ENCODE measurements at regions not wholly inside any gene's neighbourhood (a gene's known extent, or its start where the extent isn't known, plus 50 kb on each side); places are given as distances from the start of the nearest gene placed in this dataset.

DNA sequence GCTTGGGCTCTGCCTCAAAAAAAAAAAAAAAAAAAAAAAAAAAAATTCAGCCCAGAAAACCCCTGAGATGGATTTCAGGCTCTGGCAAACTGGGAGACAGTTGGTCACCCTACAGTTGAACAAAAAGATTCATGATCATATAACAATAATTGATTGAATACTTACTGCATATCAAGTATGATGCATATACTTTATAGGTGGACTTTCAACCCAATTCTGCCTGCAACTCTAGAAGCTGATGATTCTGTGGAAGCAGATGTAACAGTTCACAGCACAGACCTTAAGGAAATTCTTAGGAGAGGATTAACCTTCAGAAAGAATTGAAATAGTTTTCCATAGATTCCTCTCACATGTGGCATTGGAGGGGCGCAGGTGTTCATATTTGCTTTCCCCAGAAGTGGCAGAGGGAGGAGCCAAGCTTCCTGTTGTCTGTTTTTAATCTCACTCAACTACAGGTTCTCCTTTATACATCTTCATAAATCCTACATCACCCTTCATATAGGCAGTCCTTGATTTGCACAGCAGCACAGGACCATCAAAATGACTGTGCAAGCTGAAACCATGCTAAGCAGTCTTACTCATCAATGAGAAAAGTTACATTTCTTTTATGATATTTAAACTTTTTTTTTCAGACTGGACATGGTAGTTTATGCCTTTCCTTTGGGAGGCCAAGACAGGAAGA lies 149.4 kb upstream of the KLF3 start:
- ChIA-PET CTCF (ENCODE audit: partially characterized antibody) (no interaction called here), POLR2A (ENCODE audit: partially characterized antibody) (no interaction called here)
- H4K5ac ChIP-seq (ENCODE audit: insufficient read length, low read depth, low read length) = no peak overlapping the region
- FAIRE-seq = no peak
- no peak overlapping the region for H3K14ac ChIP-seq (ENCODE audit: insufficient read length)
- no peaks in the 10 kb centered on the region for H3K9me3 ChIP-seq (ENCODE audit: insufficient read depth in 2 of 2, low read depth in 1 of 2, low read length in 1 of 2)
- no peaks in the 10 kb centered on the region for H3K36me3 ChIP-seq (ENCODE audit: control insufficient read depth in 2 of 4, insufficient read depth in 4 of 4, low read length in 3 of 4)
- 100% methylated on average over 1 of the region's 1 CpG; no CpG with 5 or more reads in 1 of the 2 experiments for WGBS, 2 experiments (ENCODE audit: extremely low coverage in 1 of 2, insufficient coverage in 1 of 2, insufficient read length in 1 of 2, insufficient replicate concordance in 2 of 2, low coverage in 1 of 2, low lambda C conversion rate in 2 of 2, missing lambda C conversion rate in 1 of 2)
- H3K4me3 ChIP-seq (ENCODE audit: extremely low read depth in 1 of 4, insufficient read depth in 2 of 4, low read depth in 3 of 4, low read length in 4 of 4) = no peak overlapping the region
- H2BK5ac ChIP-seq (ENCODE audit: low read depth, low read length) = no peak overlapping the region
- DNase-seq (ENCODE audit: low read depth in 1 of 2, low spot score in 2 of 2) = no peak
- no peak overlapping the region for H2AK5ac ChIP-seq (ENCODE audit: low read depth, low read length)
- peak overlapping the region; percentile 93 for H2BK120ac ChIP-seq (replicated peaks; ENCODE audit: low read depth, low read length)
- peak overlapping the region; percentile 61; the same call in 1 of the 2 replicates for H2BK15ac ChIP-seq (ENCODE audit: low read length)
- H3K4me2 ChIP-seq (ENCODE audit: insufficient read depth in 1 of 2, low read depth in 2 of 2, low read length in 2 of 2) = no peak overlapping the region
- no peak overlapping the region for H4K91ac ChIP-seq (replicated peaks; ENCODE audit: insufficient read length, low read length)
- H3K79me1 ChIP-seq (ENCODE audit: low read depth, low read length) = no peaks in the 10 kb centered on the region
- H3K4me1 ChIP-seq (replicated peaks in 1 of 4; ENCODE audit: control insufficient read depth in 3 of 4, insufficient read depth in 4 of 4, low read length in 3 of 4) = peaks cover 2 to 8% (median 8%) of the 10 kb centered on the region in 4 experiments; a peak in 4 of 7 replicates
- H3K27ac ChIP-seq (ENCODE audit: low read depth, low read length) = no peak overlapping the region
- no peak overlapping the region for H2BK12ac ChIP-seq (ENCODE audit: low read depth, low read length)
- no peaks in the 10 kb centered on the region for H3K23me2 ChIP-seq (ENCODE audit: low read depth, low read length)
- no peak for TF ChIP-seq EZH2 (IDR thresholded peaks at IDR 0.05; ENCODE audit: low read depth, low read length, severe bottlenecking)
- TF ChIP-seq POLR2AphosphoS5 (IDR thresholded peaks at IDR 0.05; ENCODE audit: low read depth, low read length) = no peak
- TF ChIP-seq JUN (IDR thresholded peaks at IDR 0.05; ENCODE audit: low read depth, low read length) = no peak
- no peak for TF ChIP-seq RAD21 (IDR thresholded peaks at IDR 0.05 in 1 of 2, conservative IDR thresholded peaks at IDR 0.05 in 1 of 2; ENCODE audit: low read depth in 2 of 2, low read length in 2 of 2)
- TF ChIP-seq TAF1 (IDR thresholded peaks at IDR 0.05; ENCODE audit: low read depth, low read length) = no peak
- no peak for TF ChIP-seq CREB1 (IDR thresholded peaks at IDR 0.05)
- no peak for TF ChIP-seq SIRT6 (IDR thresholded peaks at IDR 0.05; ENCODE audit: low read length)
- TF ChIP-seq SP2 (IDR thresholded peaks at IDR 0.05; ENCODE audit: low read length) = no peak
- no peak for TF ChIP-seq MAFK (IDR thresholded peaks at IDR 0.05; ENCODE audit: low read depth, low read length)
- no peak for TF ChIP-seq RBBP5 (IDR thresholded peaks at IDR 0.05; ENCODE audit: borderline replicate concordance, low read depth, low read length)
- TF ChIP-seq NRF1 (IDR thresholded peaks at IDR 0.05; ENCODE audit: low read depth, low read length) = no peak
- H3K79me2 ChIP-seq (ENCODE audit: control insufficient read depth in 1 of 2, insufficient read depth in 2 of 2, low read length in 2 of 2) = no peaks in the 10 kb centered on the region
- no peak overlapping the region for H2BK20ac ChIP-seq (ENCODE audit: low read length)
- no peak overlapping the region for H2AFZ ChIP-seq (ENCODE audit: low read length)
- no peak overlapping the region for H3K9ac ChIP-seq (replicated peaks in 1 of 4; ENCODE audit: extremely low read depth in 1 of 4, low read depth in 3 of 4, low read length in 3 of 4)
- no peak overlapping the region for H3K18ac ChIP-seq (ENCODE audit: extremely low read depth, low read length)
- no peak overlapping the region for H4K8ac ChIP-seq (ENCODE audit: extremely low read depth, insufficient read depth, low read length)
- H3K23ac ChIP-seq (ENCODE audit: insufficient read length) = no peak overlapping the region
- H3K27me3 ChIP-seq (replicated peaks in 1 of 4; ENCODE audit: control insufficient read depth in 3 of 4, extremely low read depth in 1 of 4, insufficient read depth in 3 of 4, low read length in 3 of 4) = no peaks in the 10 kb centered on the region
- H4K20me1 ChIP-seq (replicated peaks in 1 of 2; ENCODE audit: control insufficient read depth in 1 of 2, insufficient read depth in 2 of 2, low read length in 2 of 2) = no peaks in the 10 kb centered on the region
- no peak overlapping the region for H3K4ac ChIP-seq (replicated peaks; ENCODE audit: insufficient read length, low read depth, low read length)
- no peak overlapping the region for H3K56ac ChIP-seq (replicated peaks; ENCODE audit: insufficient read length, low read depth, low read length)
